ENCODE measurements at regions not wholly inside any gene's neighbourhood (a gene's known extent, or its start where the extent isn't known, plus 50 kb on each side); places are given as distances from the start of the nearest gene placed in this dataset.

GRCh38 chr22:48888466-48889208 lies 939.0 kb downstream of the BRD1 start:
- TF ChIP-seq ZNF644 (CRISPR knock-in tag; IDR thresholded peaks at IDR 0.05; ENCODE audit: low read depth) (no peak), ZNF503 (CRISPR knock-in tag; IDR thresholded peaks at IDR 0.05) (no peak), MBNL3 (CRISPR knock-in tag; conservative IDR thresholded peaks at IDR 0.05) (no peak), KMT2A (CRISPR knock-in tag; IDR thresholded peaks at IDR 0.05) (no peak), ARHGAP35 (CRISPR knock-in tag; IDR thresholded peaks at IDR 0.05; ENCODE audit: borderline replicate concordance) (no peak), SP2 (CRISPR knock-in tag; IDR thresholded peaks at IDR 0.05) (no peak), ZNF724P (CRISPR knock-in tag; IDR thresholded peaks at IDR 0.05; ENCODE audit: borderline replicate concordance) (no peak)

Measured in HepG2 (cell line).